HCT116 (cell line): ENCODE measurements at regions not wholly inside any gene's neighbourhood (a gene's known extent, or its start where the extent isn't known, plus 50 kb on each side); places are given as distances from the start of the nearest gene placed in this dataset.

ENCODE experiments used
- ATAC-seq: fragments of 200-7000 bp; cut with Tn5 transposase; 2 replicates; pipeline ENCODE4 v1.9.1; 2020; ENCODE audit warnings: mild to moderate bottlenecking, moderate library complexity
- BruUV-seq: library from RNA; stranded (reverse); fragments of 400-500 nt; replicated peaks from 2 replicates; lab custom pipeline; 2021; lab: Mats Ljungman, UMichigan
- CTCF ChIA-PET: fragments of 300-600 bp; sonication (Branson Sonifier 250); formaldehyde crosslinking; loops from one replicate; lab custom pipeline; 2021; ENCODE audit warnings: antibody characterized with exemption; lab: Charles Lee
- POLR2A ChIA-PET: fragments of 300-600, 350-600 bp; sonication (Branson Sonifier 250); formaldehyde crosslinking; loops from one replicate; lab custom pipeline; 2021; ENCODE audit warnings: antibody characterized with exemption; lab: Charles Lee
- RAD21 ChIA-PET, 2 experiments: fragments of 300-600 bp; sonication (Branson Sonifier 250); formaldehyde crosslinking; loops; one replicate each; lab custom pipeline; 2023; ENCODE audit warnings: low total read pairs in 2 of 2; ENCODE audit not compliant: uncharacterized antibody in 2 of 2, unreplicated experiment in 2 of 2, low non-redundant PET in 1 of 2; lab: Charles Lee
- DNase-seq: peaks from one replicate; pipeline ENCODE4 v3.0.0-alpha.2; 2010; ENCODE audit warnings: low read depth, low spot score
- H2AFZ ChIP-seq: fragments of 200-600 bp; shearing (Covaris generic), sonication (generic); 2 replicates; pipeline ENCODE4 v1.6.1; 2017; ENCODE audit warnings: low read depth, mixed run types, mixed read lengths, antibody characterized with exemption, low read length; ENCODE audit not compliant: poor library complexity, severe bottlenecking
- H3K27ac ChIP-seq: 2 replicates; pipeline ENCODE4 v1.5.1; 2012; ENCODE audit warnings: low read depth, low read length
- H3K27me3 ChIP-seq: fragments of 200-600 bp; sonication (generic); 2 replicates; pipeline ENCODE4 v1.6.1; 2016; ENCODE audit warnings: mixed run types, low read length, mixed read lengths; ENCODE audit not compliant: insufficient read depth
- H3K36me3 ChIP-seq, 2 experiments: fragments of 200-500 bp in 1 of 2; fragments of 200-600 bp in 1 of 2; sonication (Bioruptor generic) in 1 of 2; sonication (generic) in 1 of 2; 2 replicates each; pipeline versions ENCODE4 v1.5.1 to v1.6.1; 2014 to 2016; ENCODE audit warnings: low read length in 2 of 2, inconsistent platforms in 1 of 2, mixed read lengths in 1 of 2, mixed run types in 1 of 2; ENCODE audit not compliant: insufficient read depth in 2 of 2, control insufficient read depth in 1 of 2
- H3K4me1 ChIP-seq, 2 experiments: fragments of 200-600 bp in 1 of 2; sonication (generic) in 1 of 2; 2 replicates each; pipeline versions ENCODE4 v1.5.1 to v1.6.1; 2012 to 2017; ENCODE audit warnings: low read length in 2 of 2, inconsistent platforms in 1 of 2, mild to moderate bottlenecking in 1 of 2, mixed read lengths in 1 of 2, mixed run types in 1 of 2, moderate library complexity in 1 of 2; ENCODE audit not compliant: insufficient read depth in 2 of 2, control insufficient read depth in 1 of 2
- H3K4me2 ChIP-seq: fragments of 200-600 bp; sonication (generic); 2 replicates; pipeline ENCODE4 v1.6.1; 2017; ENCODE audit warnings: mixed run types, low read length, mixed read lengths
- H3K4me3 ChIP-seq, 2 experiments: fragments of 200-600 bp in 1 of 2; sonication (generic) in 1 of 2; replicated peaks in 1 of 2; 2 replicates each; pipeline ENCODE4 v1.5.1; 2011 to 2016; ENCODE audit warnings: low read length in 2 of 2, control low read depth in 1 of 2, low read depth in 1 of 2, mild to moderate bottlenecking in 1 of 2, mixed read lengths in 1 of 2, mixed run types in 1 of 2
- H3K79me2 ChIP-seq: fragments of 200-600 bp; sonication (generic); 2 replicates; pipeline ENCODE4 v1.6.1; 2017; ENCODE audit warnings: mild to moderate bottlenecking, mixed run types, low read length, moderate library complexity, mixed read lengths; ENCODE audit not compliant: insufficient read depth
- H3K9ac ChIP-seq: fragments of 200-600 bp; sonication (generic); 2 replicates; pipeline ENCODE4 v1.6.1; 2016; ENCODE audit warnings: low read length, mixed read lengths
- H3K9me2 ChIP-seq: fragments of 200-600 bp; sonication (generic), shearing (Covaris generic); 2 replicates; pipeline ENCODE4 v1.6.1; 2017; ENCODE audit warnings: mixed run types, mild to moderate bottlenecking, moderate library complexity; ENCODE audit not compliant: insufficient read depth
- H3K9me3 ChIP-seq, 2 experiments: fragments of 200-500 bp in 1 of 2; fragments of 200-600 bp in 1 of 2; sonication (Bioruptor generic) in 1 of 2; sonication (generic) in 1 of 2; 2 replicates each; pipeline ENCODE4 v1.6.1; 2014 to 2017; ENCODE audit warnings: low read length in 2 of 2, mixed read lengths in 2 of 2, inconsistent platforms in 1 of 2, low read depth in 1 of 2, mild to moderate bottlenecking in 1 of 2, mixed run types in 1 of 2, moderate library complexity in 1 of 2; ENCODE audit not compliant: control insufficient read depth in 1 of 2, insufficient read depth in 1 of 2
- H4K20me1 ChIP-seq: fragments of 200-600 bp; sonication (generic), shearing (Covaris generic); 2 replicates; pipeline ENCODE4 v1.6.1; 2017; ENCODE audit warnings: mixed run types, mild to moderate bottlenecking, moderate library complexity; ENCODE audit not compliant: insufficient read depth
- CEBPB ChIP-seq: IDR thresholded peaks from 2 replicates; pipeline ENCODE4 v1.6.1; 2012; ENCODE audit warnings: low read depth
- CTCF ChIP-seq, 3 experiments: fragments of 200-600 bp in 1 of 3; sonication (generic) in 1 of 3; IDR thresholded peaks in 2 of 3; conservative IDR thresholded peaks in 1 of 3; 2 replicates each; pipeline ENCODE4 v1.5.1; 2012 to 2017; ENCODE audit warnings: low read depth in 2 of 3, low read length in 2 of 3, antibody characterized with exemption in 1 of 3, borderline replicate concordance in 1 of 3, control low read depth in 1 of 3, mild to moderate bottlenecking in 1 of 3, mixed read lengths in 1 of 3, mixed run types in 1 of 3, moderate library complexity in 1 of 3; ENCODE audit not compliant: insufficient read depth in 1 of 3
- EGR1 ChIP-seq: IDR thresholded peaks from 2 replicates; pipeline ENCODE4 v1.6.1; 2012; ENCODE audit warnings: low read depth
- EZH2 ChIP-seq: fragments of 200-600 bp; sonication (generic); IDR thresholded peaks from 2 replicates; pipeline ENCODE4 v1.6.1; 2017; ENCODE audit warnings: antibody characterized with exemption, mixed run types
- EZH2phosphoT487 ChIP-seq: fragments of 200-600 bp; IDR thresholded peaks from 2 replicates; pipeline ENCODE4 v1.6.1; 2018; ENCODE audit warnings: antibody characterized with exemption, borderline replicate concordance
- FOSL1 ChIP-seq: IDR thresholded peaks from 2 replicates; pipeline ENCODE4 v1.6.1; 2012; ENCODE audit warnings: low read depth
- MAX ChIP-seq: IDR thresholded peaks from 2 replicates; pipeline ENCODE4 v1.6.1; 2012
- POLR2A ChIP-seq: IDR thresholded peaks from 2 replicates; pipeline ENCODE4 v1.7.0; 2011; ENCODE audit warnings: borderline replicate concordance; ENCODE audit not compliant: insufficient read depth, insufficient read length; ENCODE audit errors: extremely low read depth
- POLR2AphosphoS5 ChIP-seq: IDR thresholded peaks from 2 replicates; pipeline ENCODE4 v1.6.1; 2011; ENCODE audit warnings: mild to moderate bottlenecking, low read depth, low read length, moderate library complexity
- RAD21 ChIP-seq: IDR thresholded peaks from 2 replicates; pipeline ENCODE4 v1.6.1; 2012; ENCODE audit warnings: low read depth, mild to moderate bottlenecking
- SIN3A ChIP-seq: IDR thresholded peaks from 2 replicates; pipeline ENCODE4 v1.6.1; 2012; ENCODE audit warnings: low read depth
- SP1 ChIP-seq: IDR thresholded peaks from 2 replicates; pipeline ENCODE4 v1.6.1; 2012; ENCODE audit warnings: low read depth
- SRF ChIP-seq: IDR thresholded peaks from 2 replicates; pipeline ENCODE4 v1.6.1; 2012; ENCODE audit warnings: low read depth
- TCF7L2 ChIP-seq: IDR thresholded peaks from 2 replicates; pipeline ENCODE4 v1.7.0; 2011; ENCODE audit warnings: borderline replicate concordance, inconsistent platforms; ENCODE audit not compliant: insufficient read depth, insufficient read length; ENCODE audit errors: extremely low read depth
- YY1 ChIP-seq: IDR thresholded peaks from 2 replicates; pipeline ENCODE4 v1.6.1; 2011; ENCODE audit warnings: low read length, low read depth, moderate library complexity, mild to moderate bottlenecking; ENCODE audit not compliant: insufficient replicate concordance; ENCODE audit errors: extremely low read depth
- ZBTB33 ChIP-seq: IDR thresholded peaks from 2 replicates; pipeline ENCODE4 v1.6.1; 2011; ENCODE audit warnings: mild to moderate bottlenecking, low read length, moderate library complexity; ENCODE audit not compliant: insufficient replicate concordance; ENCODE audit errors: extremely low read depth
- ZFX ChIP-seq: fragments of 450-650 bp; IDR thresholded peaks from 2 replicates; pipeline ENCODE4 v1.6.1; 2017
- ZNF274 ChIP-seq: fragments of 200-500 bp; sonication (Bioruptor generic); IDR thresholded peaks from 2 replicates; pipeline ENCODE4 v1.6.1; 2014; ENCODE audit warnings: mild to moderate bottlenecking, low read depth, low read length, inconsistent platforms
- intact Hi-C: fragments of 100-400 bp; cut with micrococcal nuclease; formaldehyde crosslinking; loops from 2 replicates; pipeline ENCODE4 v1.10.0; 2022

GRCh38 chr7:116111475-116111874 is 80.9 kb upstream of the TFEC start:
- intact Hi-C loops: no loop called here
- ChIA-PET CTCF (no interaction called here), POLR2A (no interaction called here)

GRCh38 chr7:116113310-116113709 is 82.7 kb upstream of the TFEC start:
- H3K9me3 ChIP-seq: no peaks in the 10 kb centered on the region
- RAD21 ChIA-PET: no interaction called here
- ATAC-seq (no peak), DNase-seq (no peak)
- no peaks in the 10 kb centered on the region for H3K36me3 ChIP-seq
- no peaks in the 10 kb centered on the region for H3K4me1 ChIP-seq
- H3K27me3 ChIP-seq: no peaks in the 10 kb centered on the region
- H3K4me3 ChIP-seq: no peak overlapping the region
- intact Hi-C loops: no loop called here
- CTCF ChIA-PET: no interaction called here
- no peak overlapping the region for H3K27ac ChIP-seq
- H3K79me2 ChIP-seq: no peaks in the 10 kb centered on the region
- no peak overlapping the region for H3K4me2 ChIP-seq
- no peak overlapping the region for H2AFZ ChIP-seq
- BruUV-seq: no TSS peak
- H4K20me1 ChIP-seq: no peaks in the 10 kb centered on the region
- H3K9me2 ChIP-seq: no peaks in the 10 kb centered on the region
- POLR2A ChIA-PET: no interaction called here
- no peak overlapping the region for H3K9ac ChIP-seq
- TF ChIP-seq CTCF (IDR thresholded peaks at IDR 0.05 in 2 of 3, conservative IDR thresholded peaks at IDR 0.05 in 1 of 3; ENCODE audit: borderline replicate concordance in 1 of 3, insufficient read depth in 1 of 3, low read depth in 2 of 3, low read length in 2 of 3) (no peak), POLR2A (no peak), EZH2phosphoT487 (no peak), ZFX (no peak), ZBTB33 (no peak), CEBPB (no peak), POLR2AphosphoS5 (no peak), YY1 (no peak), SP1 (no peak), MAX (no peak), SIN3A (no peak), SRF (no peak), FOSL1 (no peak), ZNF274 (no peak), EZH2 (no peak), EGR1 (no peak), TCF7L2 (no peak), RAD21 (no peak)

More at GRCh38 chr7:116111475-116111874, 80.9 kb upstream of the TFEC start:
- Histone ChIP-seq H3K4me3 (no peak overlapping the region), H2AFZ (peak overlapping the region; percentile 14), H3K27me3 (no peaks in the 10 kb centered on the region), H3K79me2 (no peaks in the 10 kb centered on the region), H3K4me1 (no peaks in the 10 kb centered on the region), H3K9me3 (no peaks in the 10 kb centered on the region), H3K9me2 (no peaks in the 10 kb centered on the region), H3K27ac (no peak overlapping the region), H3K4me2 (no peak overlapping the region), H3K36me3 (no peaks in the 10 kb centered on the region), H3K9ac (no peak overlapping the region), H4K20me1 (no peaks in the 10 kb centered on the region)
- RAD21 ChIA-PET: no interaction called here
- BruUV-seq: no TSS peak
- TF ChIP-seq ZNF274 (no peak), FOSL1 (no peak)
- ATAC-seq (no peak), DNase-seq (no peak)
